Activated CD4-positive, alpha-beta T cell treated with anti-CD3 and anti-CD28 coated beads, Interleukin-2, Interleukin-4, amounts not matched to agents 100 ng/mL and 50 ng/mL, durations not matched to agents 16 hours and 8 hours (primary cell): ENCODE measurements at regions not wholly inside any gene's neighbourhood (a gene's known extent, or its start where the extent isn't known, plus 50 kb on each side); places are given as distances from the start of the nearest gene placed in this dataset.
A peak's percentile ranks its signal among the peaks of the same experiment; 100 is the strongest.
"Not testable (repeated sequence)": the region's sequence is repeated elsewhere in the genome, so short reads cannot be mapped to it uniquely, and the experiment has no call there.

ENCODE experiments used
- DNase-seq: peaks from one replicate; pipeline ENCODE4 v3.0.0-alpha.2; 2020; ENCODE audit warnings: low spot score

- peak; percentile 46 for DNase-seq
These were observed 402.9 kb downstream of the CYLC2 start for GRCh38 chr9:103397868-103398600.

DNA sequence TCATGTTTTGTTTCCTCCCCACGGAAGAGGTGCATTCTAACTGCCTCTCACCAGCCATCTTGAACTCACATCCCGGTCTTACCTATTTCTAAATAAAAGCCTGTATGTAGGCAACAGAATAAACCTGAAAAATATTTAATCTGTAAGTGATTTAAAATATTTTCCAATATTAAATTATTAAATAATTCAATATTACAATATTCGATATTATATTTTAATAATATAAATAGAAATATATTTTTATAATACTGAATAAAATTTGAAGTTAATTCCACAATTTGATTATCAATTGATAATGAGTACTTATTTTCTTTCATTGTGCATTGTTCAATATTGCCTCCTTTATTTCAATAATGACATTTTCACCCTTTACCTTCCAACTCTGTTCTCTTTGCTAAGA lies 404.4 kb downstream of the CYLC2 start:
- no peak for DNase-seq

- DNase-seq: no peak
These were observed 412.1 kb downstream of the CYLC2 start for GRCh38 chr9:103407260-103407659.

- no peak for DNase-seq
These were observed 414.9 kb downstream of the CYLC2 start for GRCh38 chr9:103410059-103410458.

GRCh38 chr9:103427696-103428095 lies 432.6 kb downstream of the CYLC2 start:
- no peak for DNase-seq

DNA sequence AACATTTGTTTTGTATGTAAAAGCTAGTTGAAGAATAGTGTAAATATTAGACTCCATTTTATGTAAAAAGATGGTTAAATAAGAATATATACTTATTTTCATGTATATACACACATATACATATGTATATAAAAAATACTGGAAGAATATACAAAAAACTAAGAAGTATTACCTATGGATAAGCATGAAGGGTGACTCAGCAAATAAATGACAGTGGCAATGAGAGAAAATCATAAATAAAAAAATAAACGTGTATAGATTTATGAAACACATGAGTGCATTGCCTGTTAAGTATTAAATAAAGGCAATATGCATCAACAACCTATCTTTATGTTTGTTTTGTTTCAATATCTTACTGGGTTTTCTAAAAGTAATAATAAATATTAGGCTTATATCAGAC lies 435.3 kb downstream of the CYLC2 start:
- no peak for DNase-seq

GRCh38 chr9:103431809-103432208 lies 436.7 kb downstream of the CYLC2 start:
- DNase-seq: no peak

GRCh38 chr9:103444176-103444575 lies 449.0 kb downstream of the CYLC2 start:
- no peak for DNase-seq

GRCh38 chr9:103458826-103459225 lies 463.7 kb downstream of the CYLC2 start:
- no peak for DNase-seq

- DNase-seq: no peak
These were observed 476.1 kb downstream of the CYLC2 start for GRCh38 chr9:103471241-103471640.

DNA sequence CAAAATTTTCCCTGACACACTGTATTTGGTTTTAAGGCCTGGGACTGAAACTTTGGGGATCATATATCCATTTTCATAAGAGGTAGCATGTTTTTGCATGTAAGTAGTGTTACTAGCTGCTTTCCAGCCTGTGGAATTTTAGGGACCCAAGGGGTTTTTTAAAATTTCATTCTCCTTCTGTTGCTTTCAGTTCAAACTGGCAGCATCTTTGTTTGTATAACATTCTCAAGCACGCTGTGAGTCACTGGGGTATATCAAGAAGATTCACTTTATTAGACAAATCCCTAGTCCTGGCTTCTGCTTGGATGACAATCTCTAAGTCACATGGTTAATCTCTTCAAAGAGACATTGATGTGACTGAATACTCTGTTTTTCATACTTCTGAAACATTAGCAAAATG lies 479.0 kb downstream of the CYLC2 start:
- DNase-seq: no peak

- no peak for DNase-seq
These were observed 488.5 kb downstream of the CYLC2 start for GRCh38 chr9:103483471-103484096.

GRCh38 chr9:103485138-103485537 lies 490.0 kb downstream of the CYLC2 start:
- DNase-seq: no peak

- no peak for DNase-seq
These were observed 519.6 kb downstream of the CYLC2 start for GRCh38 chr9:103514767-103515166.

DNA sequence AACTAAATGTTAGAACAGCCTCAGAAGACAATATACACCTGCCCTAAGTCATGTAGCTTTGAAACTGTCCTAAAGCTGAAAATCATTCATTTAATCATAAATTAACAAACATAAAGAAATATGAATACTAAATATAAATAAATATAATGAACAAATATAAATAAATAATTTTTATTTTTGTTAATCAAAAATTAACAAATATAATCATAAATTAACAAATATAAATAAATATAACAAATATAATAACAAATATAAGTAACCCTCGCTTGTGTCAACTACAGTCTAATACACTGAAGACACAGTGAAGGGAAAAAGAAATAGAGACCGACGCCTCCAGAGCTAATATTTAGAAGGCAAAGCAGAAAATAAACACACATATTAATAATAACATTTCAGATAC lies 527.3 kb downstream of the CYLC2 start:
- no peak for DNase-seq

DNA sequence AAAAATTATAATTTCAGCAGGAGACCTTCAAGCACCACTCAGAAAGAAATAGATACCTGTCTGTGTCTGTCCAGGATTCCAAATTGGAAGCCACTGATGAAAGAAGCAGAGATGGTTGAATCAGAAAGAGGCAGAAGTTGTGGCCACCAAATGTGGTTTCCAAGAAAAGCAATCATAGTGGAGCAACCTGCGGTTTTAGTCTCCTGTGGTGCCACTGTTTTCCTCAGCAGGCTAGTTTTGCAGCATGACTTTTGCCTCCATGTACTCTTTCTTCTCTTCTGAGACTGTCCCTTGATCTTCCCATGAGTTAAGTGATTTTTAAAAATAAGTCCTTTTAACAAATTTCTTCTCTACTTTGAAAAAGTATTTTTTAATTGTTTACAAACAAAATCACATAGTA lies 535.8 kb downstream of the CYLC2 start:
- DNase-seq: no peak

DNA sequence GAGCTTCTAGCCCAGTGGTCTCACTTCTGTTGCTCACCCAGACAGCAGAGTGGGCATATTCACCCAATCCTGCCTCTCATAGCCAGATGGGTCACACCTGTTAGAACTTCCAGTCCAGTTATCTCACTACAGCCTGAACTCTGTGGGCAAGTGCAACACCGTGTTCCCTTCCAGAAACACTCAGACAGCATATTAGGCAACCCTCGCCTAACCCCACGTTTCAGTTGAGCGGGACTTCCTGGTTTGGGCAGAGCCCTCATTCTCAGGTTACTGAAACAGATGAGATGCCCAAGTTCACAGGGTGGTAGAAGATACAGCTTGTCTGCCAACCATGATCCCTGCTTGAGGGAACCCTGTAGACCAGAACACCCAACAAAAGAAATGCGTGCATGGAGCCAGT lies 538.2 kb downstream of the CYLC2 start:
- no peak for DNase-seq

GRCh38 chr9:103537426-103537825 lies 542.3 kb downstream of the CYLC2 start:
- no peak for DNase-seq

GRCh38 chr9:103545260-103545659 lies 548.8 kb upstream of the SMC2 start:
- no peak for DNase-seq

- no peak for DNase-seq
These were observed 541.4 kb upstream of the SMC2 start for GRCh38 chr9:103552712-103553111.

DNA sequence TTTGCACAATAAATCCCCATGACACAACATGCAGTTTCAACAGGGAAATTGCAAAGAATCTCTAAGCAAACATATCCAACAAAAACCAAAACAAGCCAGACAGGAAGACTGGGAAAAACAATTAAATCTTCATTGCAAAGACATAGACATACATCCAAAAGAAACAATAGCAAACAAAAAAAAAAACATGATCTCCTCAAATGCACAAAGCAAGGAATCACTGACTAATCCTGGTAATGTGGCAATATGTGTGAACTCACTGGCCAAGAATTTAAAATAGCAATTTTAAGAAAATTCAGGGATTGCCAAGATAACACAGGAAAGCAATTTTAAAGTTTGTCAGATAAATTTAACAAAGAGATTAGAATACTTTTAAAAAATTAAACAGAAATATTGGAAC lies 520.1 kb upstream of the SMC2 start:
- DNase-seq: no peak

GRCh38 chr9:103586721-103587120 lies 507.4 kb upstream of the SMC2 start:
- DNase-seq: no peak

- no peak for DNase-seq
These were observed 492.8 kb upstream of the SMC2 start for GRCh38 chr9:103601287-103601686.

DNA sequence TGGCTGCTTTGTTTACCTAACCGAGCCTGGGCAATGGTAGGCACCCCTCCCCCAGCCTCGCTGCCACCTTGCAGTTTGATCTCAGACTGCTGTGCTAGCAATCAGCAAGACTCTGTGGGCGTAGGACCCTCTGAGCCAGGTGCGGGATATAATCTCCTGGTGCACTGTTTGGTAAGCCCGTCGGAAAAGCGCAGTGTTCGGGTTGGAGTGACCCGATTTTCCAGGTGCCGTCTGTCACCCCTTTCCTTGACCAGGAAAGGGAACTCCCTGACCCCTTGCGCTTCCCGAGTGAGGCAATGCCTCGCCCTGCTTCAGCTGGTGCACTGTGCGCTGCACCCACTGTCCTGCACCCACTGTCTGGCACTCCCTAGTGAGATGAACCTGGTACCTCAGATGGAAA lies 482.2 kb upstream of the SMC2 start:
- DNase-seq: not testable (repeated sequence)
